HCT116 (cell line): ENCODE measurements at regions not wholly inside any gene's neighbourhood (a gene's known extent, or its start where the extent isn't known, plus 50 kb on each side); places are given as distances from the start of the nearest gene placed in this dataset.

ENCODE experiments used
- ATAC-seq: fragments of 200-7000 bp; cut with Tn5 transposase; 2 replicates; pipeline ENCODE4 v1.9.1; 2020; ENCODE audit warnings: mild to moderate bottlenecking, moderate library complexity
- BruUV-seq: library from RNA; stranded (reverse); fragments of 400-500 nt; replicated peaks from 2 replicates; lab custom pipeline; 2021; lab: Mats Ljungman, UMichigan
- CTCF ChIA-PET: fragments of 300-600 bp; sonication (Branson Sonifier 250); formaldehyde crosslinking; loops from one replicate; lab custom pipeline; 2021; ENCODE audit warnings: antibody characterized with exemption; lab: Charles Lee
- POLR2A ChIA-PET: fragments of 300-600, 350-600 bp; sonication (Branson Sonifier 250); formaldehyde crosslinking; loops from one replicate; lab custom pipeline; 2021; ENCODE audit warnings: antibody characterized with exemption; lab: Charles Lee
- RAD21 ChIA-PET, 2 experiments: fragments of 300-600 bp; sonication (Branson Sonifier 250); formaldehyde crosslinking; loops; one replicate each; lab custom pipeline; 2023; ENCODE audit warnings: low total read pairs in 2 of 2; ENCODE audit not compliant: uncharacterized antibody in 2 of 2, unreplicated experiment in 2 of 2, low non-redundant PET in 1 of 2; lab: Charles Lee
- DNase-seq: peaks from one replicate; pipeline ENCODE4 v3.0.0-alpha.2; 2010; ENCODE audit warnings: low read depth, low spot score
- H2AFZ ChIP-seq: fragments of 200-600 bp; shearing (Covaris generic), sonication (generic); 2 replicates; pipeline ENCODE4 v1.6.1; 2017; ENCODE audit warnings: low read depth, mixed run types, mixed read lengths, antibody characterized with exemption, low read length; ENCODE audit not compliant: poor library complexity, severe bottlenecking
- H3K27ac ChIP-seq: 2 replicates; pipeline ENCODE4 v1.5.1; 2012; ENCODE audit warnings: low read depth, low read length
- H3K27me3 ChIP-seq: fragments of 200-600 bp; sonication (generic); 2 replicates; pipeline ENCODE4 v1.6.1; 2016; ENCODE audit warnings: mixed run types, low read length, mixed read lengths; ENCODE audit not compliant: insufficient read depth
- H3K36me3 ChIP-seq, 2 experiments: fragments of 200-500 bp in 1 of 2; fragments of 200-600 bp in 1 of 2; sonication (Bioruptor generic) in 1 of 2; sonication (generic) in 1 of 2; 2 replicates each; pipeline versions ENCODE4 v1.5.1 to v1.6.1; 2014 to 2016; ENCODE audit warnings: low read length in 2 of 2, inconsistent platforms in 1 of 2, mixed read lengths in 1 of 2, mixed run types in 1 of 2; ENCODE audit not compliant: insufficient read depth in 2 of 2, control insufficient read depth in 1 of 2
- H3K4me1 ChIP-seq, 2 experiments: fragments of 200-600 bp in 1 of 2; sonication (generic) in 1 of 2; 2 replicates each; pipeline versions ENCODE4 v1.5.1 to v1.6.1; 2012 to 2017; ENCODE audit warnings: low read length in 2 of 2, inconsistent platforms in 1 of 2, mild to moderate bottlenecking in 1 of 2, mixed read lengths in 1 of 2, mixed run types in 1 of 2, moderate library complexity in 1 of 2; ENCODE audit not compliant: insufficient read depth in 2 of 2, control insufficient read depth in 1 of 2
- H3K4me2 ChIP-seq: fragments of 200-600 bp; sonication (generic); 2 replicates; pipeline ENCODE4 v1.6.1; 2017; ENCODE audit warnings: mixed run types, low read length, mixed read lengths
- H3K4me3 ChIP-seq, 2 experiments: fragments of 200-600 bp in 1 of 2; sonication (generic) in 1 of 2; replicated peaks in 1 of 2; 2 replicates each; pipeline ENCODE4 v1.5.1; 2011 to 2016; ENCODE audit warnings: low read length in 2 of 2, control low read depth in 1 of 2, low read depth in 1 of 2, mild to moderate bottlenecking in 1 of 2, mixed read lengths in 1 of 2, mixed run types in 1 of 2
- H3K79me2 ChIP-seq: fragments of 200-600 bp; sonication (generic); 2 replicates; pipeline ENCODE4 v1.6.1; 2017; ENCODE audit warnings: mild to moderate bottlenecking, mixed run types, low read length, moderate library complexity, mixed read lengths; ENCODE audit not compliant: insufficient read depth
- H3K9ac ChIP-seq: fragments of 200-600 bp; sonication (generic); 2 replicates; pipeline ENCODE4 v1.6.1; 2016; ENCODE audit warnings: low read length, mixed read lengths
- H3K9me2 ChIP-seq: fragments of 200-600 bp; sonication (generic), shearing (Covaris generic); 2 replicates; pipeline ENCODE4 v1.6.1; 2017; ENCODE audit warnings: mixed run types, mild to moderate bottlenecking, moderate library complexity; ENCODE audit not compliant: insufficient read depth
- H3K9me3 ChIP-seq, 2 experiments: fragments of 200-500 bp in 1 of 2; fragments of 200-600 bp in 1 of 2; sonication (Bioruptor generic) in 1 of 2; sonication (generic) in 1 of 2; 2 replicates each; pipeline ENCODE4 v1.6.1; 2014 to 2017; ENCODE audit warnings: low read length in 2 of 2, mixed read lengths in 2 of 2, inconsistent platforms in 1 of 2, low read depth in 1 of 2, mild to moderate bottlenecking in 1 of 2, mixed run types in 1 of 2, moderate library complexity in 1 of 2; ENCODE audit not compliant: control insufficient read depth in 1 of 2, insufficient read depth in 1 of 2
- H4K20me1 ChIP-seq: fragments of 200-600 bp; sonication (generic), shearing (Covaris generic); 2 replicates; pipeline ENCODE4 v1.6.1; 2017; ENCODE audit warnings: mixed run types, mild to moderate bottlenecking, moderate library complexity; ENCODE audit not compliant: insufficient read depth
- CBX3 ChIP-seq: IDR thresholded peaks from 2 replicates; pipeline ENCODE4 v1.6.1; 2012; ENCODE audit warnings: low read depth
- CEBPB ChIP-seq: IDR thresholded peaks from 2 replicates; pipeline ENCODE4 v1.6.1; 2012; ENCODE audit warnings: low read depth
- EZH2 ChIP-seq: fragments of 200-600 bp; sonication (generic); IDR thresholded peaks from 2 replicates; pipeline ENCODE4 v1.6.1; 2017; ENCODE audit warnings: antibody characterized with exemption, mixed run types
- FOSL1 ChIP-seq: IDR thresholded peaks from 2 replicates; pipeline ENCODE4 v1.6.1; 2012; ENCODE audit warnings: low read depth
- JUND ChIP-seq: IDR thresholded peaks from 2 replicates; pipeline ENCODE4 v1.6.1; 2012
- SIN3A ChIP-seq: IDR thresholded peaks from 2 replicates; pipeline ENCODE4 v1.6.1; 2012; ENCODE audit warnings: low read depth
- SP1 ChIP-seq: IDR thresholded peaks from 2 replicates; pipeline ENCODE4 v1.6.1; 2012; ENCODE audit warnings: low read depth
- SRF ChIP-seq: IDR thresholded peaks from 2 replicates; pipeline ENCODE4 v1.6.1; 2012; ENCODE audit warnings: low read depth
- ZNF274 ChIP-seq: fragments of 200-500 bp; sonication (Bioruptor generic); IDR thresholded peaks from 2 replicates; pipeline ENCODE4 v1.6.1; 2014; ENCODE audit warnings: mild to moderate bottlenecking, low read depth, low read length, inconsistent platforms
- intact Hi-C: fragments of 100-400 bp; cut with micrococcal nuclease; formaldehyde crosslinking; loops from 2 replicates; pipeline ENCODE4 v1.10.0; 2022
- TF ChIP-seq, protein P1 (sequence below): IDR thresholded peaks from 2 replicates; pipeline ENCODE4 v1.6.1; 2011; ENCODE audit warnings: mild to moderate bottlenecking, low read length, moderate library complexity; ENCODE audit not compliant: insufficient replicate concordance; ENCODE audit errors: extremely low read depth
- TF ChIP-seq, protein P2 (sequence below): IDR thresholded peaks from 2 replicates; pipeline ENCODE4 v1.6.1; 2012; ENCODE audit warnings: low read depth

DNA sequence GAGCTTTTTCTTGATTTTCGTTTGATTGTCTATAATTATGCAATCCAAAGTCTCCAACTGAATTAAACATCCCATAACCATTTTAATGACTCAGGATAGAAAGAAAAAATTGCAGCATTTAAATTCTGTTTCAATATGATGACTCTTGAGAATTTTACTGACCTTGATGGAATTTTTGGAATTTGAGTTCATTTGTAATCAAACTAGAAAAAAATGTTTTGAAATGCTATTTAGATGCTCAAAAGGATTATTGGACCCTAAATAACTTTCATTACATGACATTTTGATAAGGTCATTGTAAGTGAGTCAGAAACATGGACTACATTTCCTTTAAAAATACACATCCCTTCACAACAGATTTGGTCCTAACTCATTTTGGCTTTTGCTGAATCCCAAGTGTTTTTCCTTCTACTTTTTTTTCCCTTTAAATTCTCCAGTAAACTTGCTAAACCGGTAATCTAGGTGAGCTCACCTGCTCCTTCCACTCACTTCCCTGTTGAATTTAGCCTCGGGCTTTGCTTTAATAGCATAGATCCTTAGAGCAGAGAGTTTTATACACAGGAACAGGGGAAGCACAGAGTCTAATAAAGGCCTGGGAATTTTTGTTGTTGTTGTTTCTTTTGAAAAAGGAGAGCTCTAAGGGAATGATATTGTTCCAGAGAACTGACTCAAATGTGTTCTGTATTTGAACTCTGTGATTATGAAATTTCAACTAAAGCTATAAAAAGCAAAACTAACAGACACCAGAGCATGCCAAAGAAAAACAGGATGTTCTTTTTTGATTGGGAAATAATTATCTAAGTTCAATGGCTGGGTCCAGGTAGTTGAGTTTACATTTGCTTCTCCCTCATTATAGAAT is 1088.2 kb upstream of the CITED2 start:
- Histone ChIP-seq H3K9ac (no peak overlapping the region), H3K27me3 (no peaks in the 10 kb centered on the region), H3K4me2 (peak overlapping the region; percentile 44), H3K79me2 (no peaks in the 10 kb centered on the region), H3K9me3 (peaks cover 3 to 5% of the 10 kb centered on the region in 2 experiments; a peak in 2 of 4 replicates), H3K27ac (peak overlapping the region; percentile 59), H3K4me1 (peaks cover 14 to 17% of the 10 kb centered on the region in 2 experiments; a peak in 3 of 4 replicates), H2AFZ (peak overlapping the region; percentile 70), H3K4me3 (no peak overlapping the region), H3K9me2 (no peaks in the 10 kb centered on the region), H4K20me1 (no peaks in the 10 kb centered on the region), H3K36me3 (no peaks in the 10 kb centered on the region)
- ChIA-PET CTCF (no interaction called here), POLR2A (no interaction called here), RAD21 (no interaction called here)
- DNase-seq (peak; percentile 35), ATAC-seq (peak; percentile 58; the same call in 1 of the 2 replicates)
- TF ChIP-seq, protein P1, sequence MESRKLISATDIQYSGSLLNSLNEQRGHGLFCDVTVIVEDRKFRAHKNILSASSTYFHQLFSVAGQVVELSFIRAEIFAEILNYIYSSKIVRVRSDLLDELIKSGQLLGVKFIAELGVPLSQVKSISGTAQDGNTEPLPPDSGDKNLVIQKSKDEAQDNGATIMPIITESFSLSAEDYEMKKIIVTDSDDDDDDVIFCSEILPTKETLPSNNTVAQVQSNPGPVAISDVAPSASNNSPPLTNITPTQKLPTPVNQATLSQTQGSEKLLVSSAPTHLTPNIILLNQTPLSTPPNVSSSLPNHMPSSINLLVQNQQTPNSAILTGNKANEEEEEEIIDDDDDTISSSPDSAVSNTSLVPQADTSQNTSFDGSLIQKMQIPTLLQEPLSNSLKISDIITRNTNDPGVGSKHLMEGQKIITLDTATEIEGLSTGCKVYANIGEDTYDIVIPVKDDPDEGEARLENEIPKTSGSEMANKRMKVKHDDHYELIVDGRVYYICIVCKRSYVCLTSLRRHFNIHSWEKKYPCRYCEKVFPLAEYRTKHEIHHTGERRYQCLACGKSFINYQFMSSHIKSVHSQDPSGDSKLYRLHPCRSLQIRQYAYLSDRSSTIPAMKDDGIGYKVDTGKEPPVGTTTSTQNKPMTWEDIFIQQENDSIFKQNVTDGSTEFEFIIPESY: no peak
- TF ChIP-seq ZNF274 (no peak), FOSL1 (peak; percentile 8; the same call in 1 of the 2 replicates), CEBPB (peak; percentile 85), SRF (no peak), CBX3 (peak; percentile 64; the same call in 1 of the 2 replicates), SIN3A (no peak; the same call in 1 of the 2 replicates), EZH2 (no peak), JUND (peak; percentile 35), SP1 (peak; percentile 68)
- TF ChIP-seq, protein P2, sequence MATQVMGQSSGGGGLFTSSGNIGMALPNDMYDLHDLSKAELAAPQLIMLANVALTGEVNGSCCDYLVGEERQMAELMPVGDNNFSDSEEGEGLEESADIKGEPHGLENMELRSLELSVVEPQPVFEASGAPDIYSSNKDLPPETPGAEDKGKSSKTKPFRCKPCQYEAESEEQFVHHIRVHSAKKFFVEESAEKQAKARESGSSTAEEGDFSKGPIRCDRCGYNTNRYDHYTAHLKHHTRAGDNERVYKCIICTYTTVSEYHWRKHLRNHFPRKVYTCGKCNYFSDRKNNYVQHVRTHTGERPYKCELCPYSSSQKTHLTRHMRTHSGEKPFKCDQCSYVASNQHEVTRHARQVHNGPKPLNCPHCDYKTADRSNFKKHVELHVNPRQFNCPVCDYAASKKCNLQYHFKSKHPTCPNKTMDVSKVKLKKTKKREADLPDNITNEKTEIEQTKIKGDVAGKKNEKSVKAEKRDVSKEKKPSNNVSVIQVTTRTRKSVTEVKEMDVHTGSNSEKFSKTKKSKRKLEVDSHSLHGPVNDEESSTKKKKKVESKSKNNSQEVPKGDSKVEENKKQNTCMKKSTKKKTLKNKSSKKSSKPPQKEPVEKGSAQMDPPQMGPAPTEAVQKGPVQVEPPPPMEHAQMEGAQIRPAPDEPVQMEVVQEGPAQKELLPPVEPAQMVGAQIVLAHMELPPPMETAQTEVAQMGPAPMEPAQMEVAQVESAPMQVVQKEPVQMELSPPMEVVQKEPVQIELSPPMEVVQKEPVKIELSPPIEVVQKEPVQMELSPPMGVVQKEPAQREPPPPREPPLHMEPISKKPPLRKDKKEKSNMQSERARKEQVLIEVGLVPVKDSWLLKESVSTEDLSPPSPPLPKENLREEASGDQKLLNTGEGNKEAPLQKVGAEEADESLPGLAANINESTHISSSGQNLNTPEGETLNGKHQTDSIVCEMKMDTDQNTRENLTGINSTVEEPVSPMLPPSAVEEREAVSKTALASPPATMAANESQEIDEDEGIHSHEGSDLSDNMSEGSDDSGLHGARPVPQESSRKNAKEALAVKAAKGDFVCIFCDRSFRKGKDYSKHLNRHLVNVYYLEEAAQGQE: no peak
- intact Hi-C loops: loop anchor here (10.0 kb wide), 1 partner anchor 432 kb away; no protein-coding TSS in a partner anchor
- BruUV-seq: no TSS peak
